GM13977 (cell line): ENCODE measurements at regions not wholly inside any gene's neighbourhood (a gene's known extent, or its start where the extent isn't known, plus 50 kb on each side); places are given as distances from the start of the nearest gene placed in this dataset.

Experiments used
- DNase-seq: peaks from one replicate; pipeline ENCODE4 v3.0.0; 2012; ENCODE audit warnings: low spot score
- CTCF ChIP-seq: IDR thresholded peaks from 2 replicates; pipeline ENCODE4 v1.5.1; 2012; ENCODE audit warnings: mild to moderate bottlenecking, control low read depth; ENCODE audit not compliant: insufficient read depth; ENCODE audit errors: extremely low read depth, missing control alignments
- in situ Hi-C: fragments of 300-500 bp; cut with MboI; formaldehyde crosslinking; loops from one replicate; pipeline ENCODE4 v1.12.0; 2022; ENCODE audit warnings: low sequenced_read_pairs, low pct_unique_long_range_greater_than_20kb, mixed read lengths, inconsistent platforms; ENCODE audit not compliant: unreplicated experiment

- no peak for TF ChIP-seq CTCF
- in situ Hi-C loops = no loop called here
- DNase-seq = no peak
These were observed 219.2 kb upstream of the CDH5 start for GRCh38 chr16:66147291-66147690.

GRCh38 chr16:66146798-66147197 is 219.7 kb upstream of the CDH5 start:
- no peak for DNase-seq
- no peak for TF ChIP-seq CTCF
- in situ Hi-C loops = no loop called here

GRCh38 chr16:66144641-66145040 is 221.8 kb upstream of the CDH5 start:
- DNase-seq = no peak

GRCh38 chr16:66143415-66143814 is 223.1 kb upstream of the CDH5 start:
- no peak for TF ChIP-seq CTCF
- no peak for DNase-seq
- in situ Hi-C loops = no loop called here

More at GRCh38 chr16:66144641-66145040, 221.8 kb upstream of the CDH5 start:
- no peak for TF ChIP-seq CTCF
- in situ Hi-C loops = no loop called here

- TF ChIP-seq CTCF = no peak
- DNase-seq = no peak
These were observed 224.6 kb upstream of the CDH5 start for GRCh38 chr16:66141885-66142284.

GRCh38 chr16:66137853-66138252 is 228.6 kb upstream of the CDH5 start:
- TF ChIP-seq CTCF = no peak
- in situ Hi-C loops = no loop called here
- DNase-seq = no peak

More at GRCh38 chr16:66141885-66142284, 224.6 kb upstream of the CDH5 start:
- in situ Hi-C loops = no loop called here

- in situ Hi-C loops = no loop called here
- no peak for TF ChIP-seq CTCF
- DNase-seq = no peak
These were observed 229.7 kb upstream of the CDH5 start for GRCh38 chr16:66136841-66137240.
